Tibial nerve (tissue), 4 donors: ENCODE measurements at regions not wholly inside any gene's neighbourhood (a gene's known extent, or its start where the extent isn't known, plus 50 kb on each side); places are given as distances from the start of the nearest gene placed in this dataset.

Experiments used
- CTCF ChIP-seq, 5 experiments: fragments of 200-600 bp in 3 of 5; fragments of 450-650 bp in 2 of 5; sonication (generic) in 3 of 5; IDR thresholded peaks; one replicate each; pipeline ENCODE4 v1.5.1; 2016 to 2019; ENCODE audit warnings: antibody characterized with exemption in 5 of 5, mild to moderate bottlenecking in 3 of 5, moderate library complexity in 2 of 5
- EP300 ChIP-seq, 2 donors: sonication (generic); formaldehyde crosslinking; IDR thresholded peaks; one replicate each; pipeline ENCODE4 v1.6.1; 2017; ENCODE audit warnings: antibody characterized with exemption in 2 of 2, mild to moderate bottlenecking in 1 of 2
- POLR2A ChIP-seq, 2 donors: fragments of 450-650 bp; IDR thresholded peaks; one replicate each; pipeline ENCODE4 v1.6.1; 2017; ENCODE audit warnings: antibody characterized with exemption in 2 of 2, mild to moderate bottlenecking in 2 of 2, moderate library complexity in 2 of 2

- no peak for TF ChIP-seq CTCF (IDR thresholded peaks at IDR 0.05)
- no peak for TF ChIP-seq POLR2A (IDR thresholded peaks at IDR 0.05)
- no peak for TF ChIP-seq EP300 (IDR thresholded peaks at IDR 0.05)
Measured at GRCh38 chr6:21457647-21458046, 135.9 kb upstream of the SOX4 start.
